H9 (cell line): ENCODE measurements at regions not wholly inside any gene's neighbourhood (a gene's known extent, or its start where the extent isn't known, plus 50 kb on each side); places are given as distances from the start of the nearest gene placed in this dataset.

Experiments used
- DNase-seq: peaks from one replicate; pipeline ENCODE4 v3.0.0-alpha.2; 2017
- H2AFZ ChIP-seq: one replicate; pipeline ENCODE4 v1.6.1; 2013; ENCODE audit warnings: mild to moderate bottlenecking, low read length, control low read depth, moderate library complexity
- H2AK5ac ChIP-seq: 2 replicates; pipeline ENCODE4 v1.6.1; 2013; ENCODE audit warnings: low read length, control low read depth, mixed read lengths; ENCODE audit not compliant: insufficient read length
- H2BK120ac ChIP-seq: one replicate; pipeline ENCODE4 v1.6.1; 2013; ENCODE audit warnings: low read depth, mild to moderate bottlenecking, low read length, control low read depth, inconsistent platforms; ENCODE audit not compliant: poor library complexity, severe bottlenecking
- H2BK12ac ChIP-seq: 2 replicates; pipeline ENCODE4 v1.6.1; 2013; ENCODE audit warnings: low read length, control low read depth, mixed read lengths, low read depth; ENCODE audit not compliant: insufficient read length
- H2BK15ac ChIP-seq: 2 replicates; pipeline ENCODE4 v1.6.1; 2013; ENCODE audit warnings: low read depth, low read length, control low read depth
- H2BK20ac ChIP-seq: one replicate; pipeline ENCODE4 v1.6.1; 2013; ENCODE audit warnings: low read depth, mild to moderate bottlenecking, low read length, control low read depth, inconsistent platforms; ENCODE audit not compliant: poor library complexity, severe bottlenecking
- H2BK5ac ChIP-seq: 2 replicates; pipeline ENCODE4 v1.6.1; 2013; ENCODE audit warnings: low read length, control low read depth, mixed read lengths; ENCODE audit not compliant: insufficient read length
- H3K14ac ChIP-seq: 2 replicates; pipeline ENCODE4 v1.6.1; 2013; ENCODE audit warnings: low read length, control low read depth; ENCODE audit not compliant: insufficient read depth
- H3K18ac ChIP-seq: 2 replicates; pipeline ENCODE4 v1.6.1; 2013; ENCODE audit warnings: low read depth, mild to moderate bottlenecking, mixed read lengths, low read length, control low read depth; ENCODE audit not compliant: insufficient read length
- H3K23ac ChIP-seq: 2 replicates; pipeline ENCODE4 v1.6.1; 2013; ENCODE audit warnings: low read length, control low read depth, mixed read lengths, low read depth; ENCODE audit not compliant: insufficient read length
- H3K23me2 ChIP-seq: 2 replicates; pipeline ENCODE4 v1.6.1; 2013; ENCODE audit warnings: low read depth, mild to moderate bottlenecking, mixed read lengths, low read length, control low read depth; ENCODE audit not compliant: insufficient read length, poor library complexity, severe bottlenecking
- H3K27ac ChIP-seq: 2 replicates; pipeline ENCODE4 v1.5.1; 2013; ENCODE audit warnings: low read length, control low read depth, mixed read lengths, low read depth; ENCODE audit not compliant: insufficient read length
- H3K27me3 ChIP-seq: 2 replicates; pipeline ENCODE4 v1.6.1; 2013; ENCODE audit warnings: low read length, control low read depth, inconsistent platforms; ENCODE audit not compliant: insufficient read depth
- H3K4ac ChIP-seq: 2 replicates; pipeline ENCODE4 v1.6.1; 2013; ENCODE audit warnings: low read depth, mild to moderate bottlenecking, control low read depth, inconsistent platforms, low read length, moderate library complexity
- H3K4me1 ChIP-seq: 2 replicates; pipeline ENCODE4 v1.6.1; 2013; ENCODE audit warnings: low read length, control low read depth, inconsistent platforms; ENCODE audit not compliant: insufficient read depth
- H3K4me2 ChIP-seq: 2 replicates; pipeline ENCODE4 v1.6.1; 2013; ENCODE audit warnings: low read length, control low read depth, mixed read lengths; ENCODE audit not compliant: insufficient read length, insufficient read depth
- H3K56ac ChIP-seq: 2 replicates; pipeline ENCODE4 v1.6.1; 2013; ENCODE audit warnings: low read depth, mild to moderate bottlenecking, mixed read lengths, low read length, control low read depth; ENCODE audit not compliant: insufficient read length
- H3K79me1 ChIP-seq: 2 replicates; pipeline ENCODE4 v1.6.1; 2013; ENCODE audit warnings: low read depth, mild to moderate bottlenecking, moderate library complexity, low read length, control low read depth, inconsistent platforms; ENCODE audit not compliant: insufficient read depth, poor library complexity, severe bottlenecking
- H3K79me2 ChIP-seq: 2 replicates; pipeline ENCODE4 v1.6.1; 2013; ENCODE audit warnings: low read length, control low read depth, inconsistent platforms; ENCODE audit not compliant: insufficient read depth
- H3K9ac ChIP-seq: 2 replicates; pipeline ENCODE4 v1.6.1; 2013; ENCODE audit warnings: low read length, control low read depth, mixed read lengths; ENCODE audit not compliant: insufficient read length; ENCODE audit errors: extremely low read depth
- H3K9me3 ChIP-seq: one replicate; pipeline ENCODE4 v1.6.1; 2013; ENCODE audit warnings: low read depth, low read length, inconsistent platforms; ENCODE audit not compliant: control insufficient read depth
- H3T11ph ChIP-seq: one replicate; pipeline ENCODE4 v1.6.1; 2013; ENCODE audit warnings: mild to moderate bottlenecking, low read length, control low read depth, inconsistent platforms
- H4K20me1 ChIP-seq: one replicate; pipeline ENCODE4 v1.6.1; 2013; ENCODE audit not compliant: control insufficient read depth, insufficient read length, insufficient read depth
- H4K5ac ChIP-seq: 2 replicates; pipeline ENCODE4 v1.6.1; 2013; ENCODE audit warnings: low read depth, mild to moderate bottlenecking, mixed read lengths, low read length, control low read depth; ENCODE audit not compliant: insufficient read length
- H4K8ac ChIP-seq: replicated peaks from 2 replicates; pipeline ENCODE4 v1.6.1; 2013; ENCODE audit warnings: low read length, control low read depth, mixed read lengths, low read depth; ENCODE audit not compliant: insufficient read length
- H4K91ac ChIP-seq: 2 replicates; pipeline ENCODE4 v1.6.1; 2013; ENCODE audit warnings: low read depth, mild to moderate bottlenecking, moderate library complexity, mixed read lengths, low read length, control low read depth; ENCODE audit not compliant: insufficient read length
- H3K27ac Mint-ChIP-seq, 3 experiments: 2 replicates in 2 of 3; 3 replicates in 1 of 3; pipeline ENCODE4 v1.8.0; 2020 to 2021; ENCODE audit warnings: mixed read lengths in 3 of 3, mild to moderate bottlenecking in 1 of 3, moderate library complexity in 1 of 3
- H3K27me3 Mint-ChIP-seq: 2 replicates; pipeline ENCODE4 v1.8.0; 2021; ENCODE audit warnings: low read depth, mild to moderate bottlenecking, moderate library complexity, mixed read lengths
- H3K36me3 Mint-ChIP-seq, 3 experiments: 2 replicates in 2 of 3; 3 replicates in 1 of 3; pipeline ENCODE4 v1.8.0; 2020 to 2021; ENCODE audit warnings: low read depth in 3 of 3, mixed read lengths in 3 of 3; ENCODE audit not compliant: insufficient read depth in 1 of 3
- H3K4me1 Mint-ChIP-seq, 2 experiments: 2 replicates each; pipeline ENCODE4 v1.8.0; 2020; ENCODE audit warnings: mixed read lengths in 2 of 2
- H3K4me3 Mint-ChIP-seq, 2 experiments: 2 replicates in 1 of 2; 3 replicates in 1 of 2; pipeline ENCODE4 v1.8.0; 2020 to 2021; ENCODE audit warnings: mild to moderate bottlenecking in 2 of 2, mixed read lengths in 2 of 2, moderate library complexity in 1 of 2
- H3K9me3 Mint-ChIP-seq, 2 experiments: 2 replicates in 1 of 2; 3 replicates in 1 of 2; pipeline ENCODE4 v1.8.0; 2020; ENCODE audit warnings: mild to moderate bottlenecking in 2 of 2, mixed read lengths in 2 of 2, moderate library complexity in 1 of 2
- CTCF ChIP-seq: fragments of 200-600 bp; sonication (generic); conservative IDR thresholded peaks from 3 replicates; pipeline ENCODE4 v1.8.0; 2021; ENCODE audit warnings: antibody characterized with exemption, mild to moderate bottlenecking
- WGBS: extraction: QIAGEN DNeasy Blood & Tissue Kit; methylation state at CpG from one replicate; pipeline ENCODE4 v1.1.7; 2013; ENCODE audit warnings: missing lambda C conversion rate, low lambda C conversion rate, mixed read lengths; ENCODE audit not compliant: insufficient read length; ENCODE audit errors: extremely low coverage; 5-methylcytosine and 5-hydroxymethylcytosine counted together

GRCh38 chr5:167968837-167969236, 322.6 kb upstream of the WWC1 start:
- no peak overlapping the region for H4K91ac ChIP-seq
- peak overlapping the region; percentile 26 for H2BK20ac ChIP-seq
- H2BK5ac ChIP-seq, result no peak overlapping the region
- no peak for DNase-seq
- H3K4ac ChIP-seq, result no peak overlapping the region
- no peak overlapping the region for H2BK12ac ChIP-seq
- peaks cover 38 to 46% of the 10 kb centered on the region in 2 experiments for H3K4me1 Mint-ChIP-seq
- H2AFZ ChIP-seq, result no peak overlapping the region
- no peak overlapping the region for H3K9ac ChIP-seq
- no peaks in the 10 kb centered on the region for H3K36me3 Mint-ChIP-seq
- no peak overlapping the region for H4K5ac ChIP-seq
- no peak overlapping the region for H2BK15ac ChIP-seq
- H3K27me3 ChIP-seq, result no peaks in the 10 kb centered on the region
- no peaks in the 10 kb centered on the region; the same call in 1 of the 2 replicates for H3K27me3 Mint-ChIP-seq
- no peaks in the 10 kb centered on the region for H3K9me3 Mint-ChIP-seq
- no peaks in the 10 kb centered on the region for H3K9me3 ChIP-seq
- H4K8ac ChIP-seq, result no peak overlapping the region
- no peak overlapping the region for H3K18ac ChIP-seq
- H3K4me1 ChIP-seq, result peaks cover 4% of the 10 kb centered on the region; the same call in 1 of the 2 replicates
- H4K20me1 ChIP-seq, result no peaks in the 10 kb centered on the region
- no peak overlapping the region for H3K14ac ChIP-seq
- H3K23me2 ChIP-seq, result no peaks in the 10 kb centered on the region
- no peaks in the 10 kb centered on the region for H3K79me2 ChIP-seq
- no peak overlapping the region for H3T11ph ChIP-seq
- no peak overlapping the region for H3K27ac ChIP-seq
- no peak overlapping the region for H3K4me3 Mint-ChIP-seq
- H3K4me2 ChIP-seq, result no peak overlapping the region
- TF ChIP-seq CTCF, result no peak
- H3K27ac Mint-ChIP-seq, result no peak overlapping the region
- H3K23ac ChIP-seq, result no peak overlapping the region
- no peaks in the 10 kb centered on the region for H3K79me1 ChIP-seq
- no peak overlapping the region for H2AK5ac ChIP-seq
- WGBS, result no CpG with 5 or more reads among the region's 4 CpGs
- H3K56ac ChIP-seq, result no peak overlapping the region
- no peak overlapping the region for H2BK120ac ChIP-seq
